GM21381 (cell line): ENCODE measurements at regions not wholly inside any gene's neighbourhood (a gene's known extent, or its start where the extent isn't known, plus 50 kb on each side); places are given as distances from the start of the nearest gene placed in this dataset.
A peak's percentile ranks its signal among the peaks of the same experiment; 100 is the strongest.

Source experiments
- ATAC-seq: cut with Tn5 transposase; IDR thresholded peaks from one replicate; pipeline ENCODE4 v1.9.1; 2021; ENCODE audit warnings: mild to moderate bottlenecking, moderate library complexity; ENCODE audit not compliant: unreplicated experiment

- ATAC-seq = no peak
Measured at GRCh38 chr1:235925016-235925415, 58.3 kb upstream of the LYST start.

DNA sequence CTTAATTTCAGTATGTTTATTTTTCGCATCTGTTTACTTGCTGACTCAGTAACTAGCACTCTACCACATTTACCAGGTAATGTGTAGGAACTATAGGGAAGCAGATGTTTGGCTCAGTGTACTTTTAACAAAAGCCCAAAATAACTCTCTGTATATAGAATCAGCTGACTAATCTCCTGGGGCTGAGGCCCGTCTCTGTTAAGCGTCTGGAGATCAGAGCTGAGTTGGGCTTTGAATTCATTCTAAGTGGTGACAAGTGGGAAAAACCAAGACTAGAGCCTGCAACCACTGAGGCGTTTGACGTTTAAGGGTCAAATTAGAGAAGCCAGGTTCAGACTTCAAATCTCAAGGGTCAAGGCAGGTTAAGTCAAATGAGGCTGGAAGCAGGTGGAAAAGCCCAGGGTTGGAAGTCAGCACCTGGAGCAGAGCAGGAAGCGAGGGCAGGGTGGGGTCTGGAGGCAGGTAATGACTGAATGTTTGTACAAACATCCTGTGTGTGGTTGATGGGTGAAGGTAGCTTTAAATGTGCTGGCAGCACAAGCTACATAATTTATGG is 56.8 kb upstream of the LYST start:
- no peak for ATAC-seq

DNA sequence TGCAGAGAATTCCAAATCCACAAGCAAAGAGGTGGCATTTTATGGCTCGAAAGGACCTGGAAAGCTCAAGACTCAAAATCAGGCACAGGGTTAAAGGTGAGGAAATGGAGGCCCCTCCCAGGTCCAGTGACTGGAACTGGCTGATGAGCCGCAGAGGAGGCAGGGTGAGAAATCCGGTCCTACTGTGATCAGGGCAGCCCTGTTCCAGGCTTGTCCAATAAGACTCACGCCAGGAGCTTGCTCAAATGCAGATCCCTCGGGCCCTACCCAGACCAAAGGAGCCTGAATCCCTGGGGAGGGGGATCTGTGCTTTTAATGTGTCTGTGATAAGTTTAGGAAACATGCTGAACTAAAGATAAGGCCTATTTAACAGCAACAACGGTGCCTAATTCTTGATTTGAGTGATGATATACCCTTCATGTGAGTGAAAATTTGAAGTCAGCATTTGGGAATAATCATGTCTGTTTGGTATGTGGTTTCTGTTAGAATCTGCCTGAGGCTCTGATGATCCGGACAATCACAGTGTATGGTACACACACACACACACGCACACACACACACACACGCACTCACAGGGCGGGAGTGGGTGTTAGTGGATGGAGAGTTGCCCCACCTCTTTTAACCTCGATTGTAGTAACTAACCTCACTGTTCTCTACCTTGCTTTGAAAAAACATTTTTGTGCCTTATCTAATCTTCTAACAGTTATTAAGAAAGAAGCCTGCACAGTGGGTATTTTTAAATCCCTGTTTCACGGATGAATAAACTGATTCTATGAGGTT is 54.1 kb upstream of the LYST start:
- no peak for ATAC-seq

- ATAC-seq = no peak
Measured at GRCh38 chr1:235919833-235920441, 53.2 kb upstream of the LYST start.

DNA sequence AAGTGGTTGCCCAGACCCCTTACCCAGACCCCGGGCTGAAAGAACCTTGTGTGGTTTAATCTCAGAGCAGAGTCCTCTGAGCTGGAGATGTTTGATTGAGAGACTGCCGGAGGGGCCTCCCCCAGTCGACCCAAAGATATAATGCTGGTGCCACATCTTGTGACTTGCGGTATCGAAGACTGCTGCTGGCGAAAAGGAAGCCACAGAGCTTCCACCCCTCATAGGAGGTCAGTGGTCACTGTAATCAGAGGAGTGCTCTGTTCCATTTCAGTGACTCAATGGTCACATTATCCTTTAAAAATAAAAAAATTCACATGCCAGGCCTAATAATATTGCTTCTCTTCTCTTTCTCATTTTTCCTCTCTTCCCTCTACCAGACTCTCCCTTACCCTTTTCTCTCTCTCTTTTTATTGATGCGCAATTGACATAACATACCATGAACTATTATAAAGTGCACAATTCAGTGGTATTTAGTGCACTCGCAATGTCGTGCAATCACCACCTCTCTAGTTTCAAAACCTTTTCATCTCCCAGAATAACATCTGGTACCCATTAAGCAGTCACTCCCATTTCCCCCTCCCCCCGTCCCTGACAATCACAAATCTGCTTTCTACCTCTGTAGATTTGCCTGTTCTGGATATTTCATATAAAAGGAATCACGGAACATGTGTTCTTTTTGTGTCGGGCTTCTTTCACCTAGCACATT is 52.6 kb upstream of the LYST start:
- no peak for ATAC-seq

- ATAC-seq = no peak
Measured at GRCh38 chr1:235918465-235918864, 51.8 kb upstream of the LYST start.

DNA sequence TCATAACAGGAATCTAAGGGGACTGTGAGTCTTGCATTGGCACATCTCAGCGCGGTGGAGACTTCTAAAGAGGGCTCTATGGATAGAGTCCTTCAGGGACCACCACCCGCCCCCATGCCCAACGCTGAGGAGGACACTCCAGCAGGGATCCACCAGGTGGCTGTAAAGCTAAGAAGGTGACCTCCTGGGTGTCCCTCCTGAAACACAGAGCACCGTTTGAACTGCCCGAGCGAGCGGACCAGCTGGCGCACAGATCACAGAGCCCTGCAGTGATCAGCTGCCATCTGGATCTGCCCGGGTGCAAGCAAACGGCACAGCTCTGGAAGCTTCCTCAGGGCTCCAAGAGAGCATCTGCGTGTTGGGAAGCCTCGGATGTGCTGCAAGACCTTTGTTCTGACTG is 51.3 kb upstream of the LYST start:
- ATAC-seq = no peak

DNA sequence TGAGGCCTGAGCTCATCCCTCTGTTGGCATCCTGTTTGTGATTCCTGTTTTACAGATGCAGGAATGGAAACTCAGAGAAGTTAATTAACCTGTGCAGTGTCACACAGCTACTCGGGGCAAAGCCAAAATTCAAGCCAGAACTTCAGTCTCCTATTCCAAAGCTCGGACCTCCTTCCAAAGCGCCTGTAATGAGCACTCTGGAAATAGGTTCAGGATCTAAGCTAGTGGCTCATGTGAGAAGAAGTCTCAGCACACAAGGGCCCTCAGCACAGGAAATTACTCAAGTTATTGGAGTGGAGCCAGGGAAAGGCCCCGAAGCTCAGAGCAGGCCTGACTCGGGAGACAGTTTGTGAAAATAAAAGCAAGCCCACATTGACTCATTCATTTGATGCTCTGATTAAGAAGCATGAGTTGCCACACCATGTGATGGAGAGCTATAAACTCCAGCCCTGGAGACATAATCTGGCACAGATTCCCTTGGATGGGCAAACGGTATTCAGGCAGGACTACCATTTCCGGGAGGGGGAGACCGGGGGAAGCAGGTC is 50.6 kb upstream of the LYST start:
- peak; percentile 75 for ATAC-seq
